ENCODE measurements at regions not wholly inside any gene's neighbourhood (a gene's known extent, or its start where the extent isn't known, plus 50 kb on each side); places are given as distances from the start of the nearest gene placed in this dataset.

- no peak overlapping the region for H3K27ac Mint-ChIP-seq (ENCODE audit: unreplicated experiment)
- no peaks in the 10 kb centered on the region for H3K36me3 Mint-ChIP-seq (ENCODE audit: low read depth, unreplicated experiment)
- TF ChIP-seq CTCF (IDR thresholded peaks at IDR 0.05; ENCODE audit: unreplicated experiment): no peak
- no peaks in the 10 kb centered on the region for H3K27me3 Mint-ChIP-seq (ENCODE audit: unreplicated experiment)
- H3K9me3 Mint-ChIP-seq (ENCODE audit: unreplicated experiment): no peaks in the 10 kb centered on the region
- peaks cover 12% of the 10 kb centered on the region for H3K4me1 Mint-ChIP-seq (ENCODE audit: unreplicated experiment)
- no peak for DNase-seq (ENCODE audit: low spot score)
- H3K4me3 Mint-ChIP-seq (ENCODE audit: unreplicated experiment): no peak overlapping the region
Measured at GRCh38 chr1:168782559-168783116, 53.6 kb upstream of the DPT start.

GRCh38 chr1:168783458-168784210 is 54.6 kb upstream of the DPT start:
- no peak for TF ChIP-seq CTCF (IDR thresholded peaks at IDR 0.05; ENCODE audit: unreplicated experiment)
- no peak for DNase-seq (ENCODE audit: low spot score)
- Mint-ChIP-seq H3K4me1 (ENCODE audit: unreplicated experiment) (peaks cover 12% of the 10 kb centered on the region), H3K9me3 (ENCODE audit: unreplicated experiment) (no peaks in the 10 kb centered on the region), H3K4me3 (ENCODE audit: unreplicated experiment) (no peak overlapping the region), H3K36me3 (ENCODE audit: low read depth, unreplicated experiment) (no peaks in the 10 kb centered on the region), H3K27me3 (ENCODE audit: unreplicated experiment) (no peaks in the 10 kb centered on the region), H3K27ac (ENCODE audit: unreplicated experiment) (no peak overlapping the region)

GRCh38 chr1:168786476-168787330 is 57.7 kb upstream of the DPT start:
- H3K4me1 Mint-ChIP-seq (ENCODE audit: unreplicated experiment): peaks cover 3% of the 10 kb centered on the region
- no peak for TF ChIP-seq CTCF (IDR thresholded peaks at IDR 0.05; ENCODE audit: unreplicated experiment)
- DNase-seq (ENCODE audit: low spot score): no peak
- no peak overlapping the region for H3K4me3 Mint-ChIP-seq (ENCODE audit: unreplicated experiment)
- H3K27me3 Mint-ChIP-seq (ENCODE audit: unreplicated experiment): no peaks in the 10 kb centered on the region
- H3K36me3 Mint-ChIP-seq (ENCODE audit: low read depth, unreplicated experiment): no peaks in the 10 kb centered on the region
- H3K9me3 Mint-ChIP-seq (ENCODE audit: unreplicated experiment): no peaks in the 10 kb centered on the region
- no peak overlapping the region for H3K27ac Mint-ChIP-seq (ENCODE audit: unreplicated experiment)

GRCh38 chr1:168788258-168788657 is 59.3 kb upstream of the DPT start:
- H3K36me3 Mint-ChIP-seq (ENCODE audit: low read depth, unreplicated experiment): no peaks in the 10 kb centered on the region
- no peak for TF ChIP-seq CTCF (IDR thresholded peaks at IDR 0.05; ENCODE audit: unreplicated experiment)
- no peak overlapping the region for H3K4me3 Mint-ChIP-seq (ENCODE audit: unreplicated experiment)
- H3K9me3 Mint-ChIP-seq (ENCODE audit: unreplicated experiment): no peaks in the 10 kb centered on the region
- no peak for DNase-seq (ENCODE audit: low spot score)
- no peak overlapping the region for H3K27ac Mint-ChIP-seq (ENCODE audit: unreplicated experiment)
- no peaks in the 10 kb centered on the region for H3K27me3 Mint-ChIP-seq (ENCODE audit: unreplicated experiment)
- H3K4me1 Mint-ChIP-seq (ENCODE audit: unreplicated experiment): no peaks in the 10 kb centered on the region

Data from endothelial cell (in vitro differentiated cells).